ENCODE measurements at regions not wholly inside any gene's neighbourhood (a gene's known extent, or its start where the extent isn't known, plus 50 kb on each side); places are given as distances from the start of the nearest gene placed in this dataset.

DNA sequence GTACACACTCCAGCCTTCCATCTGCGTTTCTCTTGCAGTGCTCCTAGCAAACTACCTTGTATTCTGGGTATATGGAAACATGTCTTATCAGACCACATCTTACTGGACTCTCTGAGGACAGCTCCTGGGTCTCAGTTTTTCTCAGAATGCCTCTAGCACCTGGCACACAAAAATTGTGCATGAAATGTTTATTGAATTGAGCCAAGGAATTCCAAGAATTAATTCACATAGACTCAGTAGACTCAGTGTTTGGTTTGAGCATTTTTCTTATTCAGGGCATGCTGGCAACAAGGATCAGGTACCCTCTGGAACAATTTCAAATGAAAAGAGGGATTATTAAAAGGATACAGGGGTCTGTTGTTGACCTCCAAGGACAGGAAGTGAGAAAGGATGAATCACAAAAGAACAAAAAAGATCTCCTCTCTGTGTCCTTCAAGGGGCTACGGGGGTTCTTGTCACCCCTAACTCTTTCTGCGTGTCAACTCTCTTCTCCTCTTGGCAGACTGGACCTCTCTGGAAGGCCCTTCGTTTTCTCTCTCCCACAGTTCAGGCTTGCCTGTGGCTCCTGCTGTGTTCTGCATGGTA lies 270.0 kb upstream of the HES1 start (continued):
- TF ChIP-seq, protein P1, sequence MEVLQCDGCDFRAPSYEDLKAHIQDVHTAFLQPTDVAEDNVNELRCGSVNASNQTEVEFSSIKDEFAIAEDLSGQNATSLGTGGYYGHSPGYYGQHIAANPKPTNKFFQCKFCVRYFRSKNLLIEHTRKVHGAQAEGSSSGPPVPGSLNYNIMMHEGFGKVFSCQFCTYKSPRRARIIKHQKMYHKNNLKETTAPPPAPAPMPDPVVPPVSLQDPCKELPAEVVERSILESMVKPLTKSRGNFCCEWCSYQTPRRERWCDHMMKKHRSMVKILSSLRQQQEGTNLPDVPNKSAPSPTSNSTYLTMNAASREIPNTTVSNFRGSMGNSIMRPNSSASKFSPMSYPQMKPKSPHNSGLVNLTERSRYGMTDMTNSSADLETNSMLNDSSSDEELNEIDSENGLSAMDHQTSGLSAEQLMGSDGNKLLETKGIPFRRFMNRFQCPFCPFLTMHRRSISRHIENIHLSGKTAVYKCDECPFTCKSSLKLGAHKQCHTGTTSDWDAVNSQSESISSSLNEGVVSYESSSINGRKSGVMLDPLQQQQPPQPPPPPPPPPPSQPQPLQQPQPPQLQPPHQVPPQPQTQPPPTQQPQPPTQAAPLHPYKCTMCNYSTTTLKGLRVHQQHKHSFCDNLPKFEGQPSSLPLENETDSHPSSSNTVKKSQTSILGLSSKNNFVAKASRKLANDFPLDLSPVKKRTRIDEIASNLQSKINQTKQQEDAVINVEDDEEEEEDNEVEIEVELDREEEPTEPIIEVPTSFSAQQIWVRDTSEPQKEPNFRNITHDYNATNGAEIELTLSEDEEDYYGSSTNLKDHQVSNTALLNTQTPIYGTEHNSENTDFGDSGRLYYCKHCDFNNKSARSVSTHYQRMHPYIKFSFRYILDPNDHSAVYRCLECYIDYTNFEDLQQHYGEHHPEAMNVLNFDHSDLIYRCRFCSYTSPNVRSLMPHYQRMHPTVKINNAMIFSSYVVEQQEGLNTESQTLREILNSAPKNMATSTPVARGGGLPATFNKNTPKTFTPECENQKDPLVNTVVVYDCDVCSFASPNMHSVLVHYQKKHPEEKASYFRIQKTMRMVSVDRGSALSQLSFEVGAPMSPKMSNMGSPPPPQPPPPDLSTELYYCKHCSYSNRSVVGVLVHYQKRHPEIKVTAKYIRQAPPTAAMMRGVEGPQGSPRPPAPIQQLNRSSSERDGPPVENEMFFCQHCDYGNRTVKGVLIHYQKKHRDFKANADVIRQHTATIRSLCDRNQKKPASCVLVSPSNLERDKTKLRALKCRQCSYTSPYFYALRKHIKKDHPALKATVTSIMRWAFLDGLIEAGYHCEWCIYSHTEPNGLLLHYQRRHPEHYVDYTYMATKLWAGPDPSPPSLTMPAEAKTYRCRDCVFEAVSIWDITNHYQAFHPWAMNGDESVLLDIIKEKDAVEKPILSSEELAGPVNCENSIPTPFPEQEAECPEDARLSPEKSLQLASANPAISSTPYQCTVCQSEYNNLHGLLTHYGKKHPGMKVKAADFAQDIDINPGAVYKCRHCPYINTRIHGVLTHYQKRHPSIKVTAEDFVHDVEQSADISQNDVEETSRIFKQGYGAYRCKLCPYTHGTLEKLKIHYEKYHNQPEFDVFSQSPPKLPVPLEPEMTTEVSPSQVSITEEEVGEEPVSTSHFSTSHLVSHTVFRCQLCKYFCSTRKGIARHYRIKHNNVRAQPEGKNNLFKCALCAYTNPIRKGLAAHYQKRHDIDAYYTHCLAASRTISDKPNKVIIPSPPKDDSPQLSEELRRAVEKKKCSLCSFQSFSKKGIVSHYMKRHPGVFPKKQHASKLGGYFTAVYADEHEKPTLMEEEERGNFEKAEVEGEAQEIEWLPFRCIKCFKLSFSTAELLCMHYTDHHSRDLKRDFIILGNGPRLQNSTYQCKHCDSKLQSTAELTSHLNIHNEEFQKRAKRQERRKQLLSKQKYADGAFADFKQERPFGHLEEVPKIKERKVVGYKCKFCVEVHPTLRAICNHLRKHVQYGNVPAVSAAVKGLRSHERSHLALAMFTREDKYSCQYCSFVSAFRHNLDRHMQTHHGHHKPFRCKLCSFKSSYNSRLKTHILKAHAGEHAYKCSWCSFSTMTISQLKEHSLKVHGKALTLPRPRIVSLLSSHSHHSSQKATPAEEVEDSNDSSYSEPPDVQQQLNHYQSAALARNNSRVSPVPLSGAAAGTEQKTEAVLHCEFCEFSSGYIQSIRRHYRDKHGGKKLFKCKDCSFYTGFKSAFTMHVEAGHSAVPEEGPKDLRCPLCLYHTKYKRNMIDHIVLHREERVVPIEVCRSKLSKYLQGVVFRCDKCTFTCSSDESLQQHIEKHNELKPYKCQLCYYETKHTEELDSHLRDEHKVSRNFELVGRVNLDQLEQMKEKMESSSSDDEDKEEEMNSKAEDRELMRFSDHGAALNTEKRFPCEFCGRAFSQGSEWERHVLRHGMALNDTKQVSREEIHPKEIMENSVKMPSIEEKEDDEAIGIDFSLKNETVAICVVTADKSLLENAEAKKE (CRISPR knock-in tag; IDR thresholded peaks at IDR 0.05), result no peak
- TF ChIP-seq ZNF114 (CRISPR knock-in tag; IDR thresholded peaks at IDR 0.05) (no peak), EZH2 (IDR thresholded peaks at IDR 0.05; ENCODE audit: low read depth, unreplicated experiment) (no peak), REST (IDR thresholded peaks at IDR 0.05; ENCODE audit: unreplicated experiment) (no peak)

- no peak for DNase-seq (ENCODE audit: low spot score)
- Histone ChIP-seq H3K79me2 (replicated peaks; ENCODE audit: insufficient read depth) (no peaks in the 10 kb centered on the region), H3F3A (replicated peaks; ENCODE audit: low read depth) (0 out of 2 replicates have a peak, but pooled peaks cover 11% of the 10 kb centered on the region), H3K27me3 (ENCODE audit: insufficient read depth) (peaks cover 35% of the 10 kb centered on the region), H3K4me2 (no peak overlapping the region), H2AFZ (peak overlapping the region; percentile 99), H3K4me1 (ENCODE audit: insufficient read depth) (peaks cover 12% of the 10 kb centered on the region), H4K20me1 (replicated peaks; ENCODE audit: insufficient read depth) (no peaks in the 10 kb centered on the region), H3K9me2 (ENCODE audit: insufficient read depth) (peaks cover 16% of the 10 kb centered on the region), H3K36me3 (ENCODE audit: insufficient read depth) (no peaks in the 10 kb centered on the region), H3K4me3 (no peak overlapping the region), H3K27ac (ENCODE audit: low read depth) (no peak overlapping the region)
- Mint-ChIP-seq H3K36me3 (ENCODE audit: low read depth) (no peaks in the 10 kb centered on the region), H3K4me1 (peaks cover 23% of the 10 kb centered on the region; the same call in 2 of the 3 replicates), H3K27me3 (ENCODE audit: insufficient read depth, low read depth, poor library complexity) (peaks cover 30% of the 10 kb centered on the region), H3K9me3 (no peaks in the 10 kb centered on the region), H3K4me3 (no peak overlapping the region), H3K27ac (no peak overlapping the region)
- ATAC-seq, result no peak
- TF ChIP-seq NANOG (IDR thresholded peaks at IDR 0.05; ENCODE audit: borderline replicate concordance), result no peak
- TF ChIP-seq EZH2phosphoT487 (IDR thresholded peaks at IDR 0.05; ENCODE audit: unreplicated experiment), result no peak
- no peak for TF ChIP-seq JUNB (IDR thresholded peaks at IDR 0.05; ENCODE audit: unreplicated experiment)
- no peak for TF ChIP-seq REST (IDR thresholded peaks at IDR 0.05; ENCODE audit: unreplicated experiment)
These were observed 267.4 kb upstream of the HES1 start for GRCh38 chr3:193868590-193868989.
